Naive B cell (primary cell): ENCODE measurements at regions not wholly inside any gene's neighbourhood (a gene's known extent, or its start where the extent isn't known, plus 50 kb on each side); places are given as distances from the start of the nearest gene placed in this dataset.

ENCODE experiments used
- ATAC-seq, 2 donors: fragments of 150-1000 bp; cut with Tn5 transposase; 2 replicates each; pipeline ENCODE4 v1.10.0; 2021; ENCODE audit warnings: low read depth in 2 of 2, mild to moderate bottlenecking in 2 of 2, moderate library complexity in 2 of 2
- DNase-seq: peaks from one replicate; pipeline ENCODE4 v3.0.0; 2022
- H3K27ac Mint-ChIP-seq, 6 donors: one replicate each; pipeline ENCODE4 v1.8.0; 2020 to 2022; ENCODE audit warnings: mild to moderate bottlenecking in 6 of 6, mixed read lengths in 6 of 6, moderate library complexity in 5 of 6, inconsistent platforms in 2 of 6
- H3K27me3 Mint-ChIP-seq, 3 donors: one replicate each; pipeline ENCODE4 v1.8.0; 2021 to 2022; ENCODE audit warnings: mixed read lengths in 3 of 3, mild to moderate bottlenecking in 1 of 3
- H3K36me3 Mint-ChIP-seq, 2 donors: one replicate each; pipeline ENCODE4 v1.8.0; 2020 to 2022; ENCODE audit warnings: mixed read lengths in 2 of 2, inconsistent platforms in 1 of 2, mild to moderate bottlenecking in 1 of 2
- H3K4me1 Mint-ChIP-seq, 3 donors: one replicate each; pipeline ENCODE4 v1.8.0; 2020 to 2022; ENCODE audit warnings: mixed read lengths in 3 of 3, inconsistent platforms in 1 of 3, mild to moderate bottlenecking in 1 of 3, moderate library complexity in 1 of 3
- H3K4me3 Mint-ChIP-seq, 8 donors: one replicate each; pipeline ENCODE4 v1.8.0; 2020 to 2022; ENCODE audit warnings: mild to moderate bottlenecking in 8 of 8, mixed read lengths in 8 of 8, moderate library complexity in 8 of 8, inconsistent platforms in 2 of 8
- H3K9me3 Mint-ChIP-seq, 7 donors: one replicate each; pipeline ENCODE4 v1.8.0; 2020 to 2022; ENCODE audit warnings: mixed read lengths in 7 of 7, mild to moderate bottlenecking in 5 of 7, inconsistent platforms in 2 of 7, moderate library complexity in 1 of 7

- Mint-ChIP-seq H3K4me1 (no peaks in the 10 kb centered on the region), H3K4me3 (no peak overlapping the region), H3K27me3 (no peaks in the 10 kb centered on the region), H3K9me3 (peaks cover 0 to 2% (median 0%) of the 10 kb centered on the region in 7 donors), H3K36me3 (no peaks in the 10 kb centered on the region), H3K27ac (no peak overlapping the region)
- ATAC-seq (no peak), DNase-seq (no peak)
These were observed 639.9 kb downstream of the SPOCK3 start for GRCh38 chr4:166594326-166594946.

DNA sequence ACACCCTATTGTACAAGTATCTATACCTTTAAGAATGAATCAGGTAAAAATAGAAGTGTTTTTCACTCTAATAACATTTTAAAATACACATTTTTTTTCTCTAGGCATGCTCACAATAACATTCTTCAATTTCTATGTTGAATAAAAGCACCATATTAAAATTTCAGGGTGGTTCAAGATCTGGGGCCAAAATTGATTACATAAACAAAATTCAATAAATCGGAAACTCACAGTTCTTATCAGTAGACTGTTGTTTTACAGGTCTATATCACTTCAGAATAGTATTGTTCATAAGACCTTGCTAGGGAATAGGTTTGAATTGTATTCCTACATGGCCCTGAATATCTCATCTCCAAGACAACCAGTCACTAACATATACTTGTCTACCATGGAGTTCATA lies 634.0 kb downstream of the SPOCK3 start:
- no peak for ATAC-seq
- Mint-ChIP-seq H3K36me3 (no peaks in the 10 kb centered on the region), H3K4me1 (no peaks in the 10 kb centered on the region), H3K27ac (no peak overlapping the region), H3K9me3 (peaks cover 0 to 12% (median 4%) of the 10 kb centered on the region in 7 donors), H3K4me3 (no peak overlapping the region), H3K27me3 (no peaks in the 10 kb centered on the region)
- DNase-seq = no peak

DNA sequence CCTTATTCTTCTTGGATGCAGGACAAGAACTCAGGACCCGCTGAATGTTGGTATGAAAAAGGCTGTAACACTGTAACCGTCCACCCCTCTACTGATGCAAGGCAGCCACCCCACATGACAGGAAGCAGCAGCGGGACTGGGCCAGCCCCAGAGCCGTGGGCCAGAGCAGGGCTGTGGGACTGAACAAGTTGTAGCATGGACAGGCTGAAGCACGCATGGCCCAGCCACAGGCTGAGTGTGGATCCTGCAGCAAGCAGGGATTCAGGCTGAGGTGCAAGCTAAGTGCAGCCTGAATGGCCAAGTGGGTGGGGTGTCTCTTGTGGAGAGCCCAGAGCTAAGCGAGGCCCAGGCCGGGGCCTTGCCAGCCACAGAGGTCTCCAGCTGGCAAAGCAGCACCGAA lies 632.2 kb downstream of the SPOCK3 start:
- H3K36me3 Mint-ChIP-seq = no peaks in the 10 kb centered on the region
- H3K27ac Mint-ChIP-seq = no peak overlapping the region
- DNase-seq = no peak
- H3K9me3 Mint-ChIP-seq = peaks cover 0 to 12% (median 4%) of the 10 kb centered on the region in 7 donors
- H3K4me3 Mint-ChIP-seq = no peak overlapping the region
- H3K27me3 Mint-ChIP-seq = no peaks in the 10 kb centered on the region
- ATAC-seq = no peak
- H3K4me1 Mint-ChIP-seq = no peaks in the 10 kb centered on the region

DNA sequence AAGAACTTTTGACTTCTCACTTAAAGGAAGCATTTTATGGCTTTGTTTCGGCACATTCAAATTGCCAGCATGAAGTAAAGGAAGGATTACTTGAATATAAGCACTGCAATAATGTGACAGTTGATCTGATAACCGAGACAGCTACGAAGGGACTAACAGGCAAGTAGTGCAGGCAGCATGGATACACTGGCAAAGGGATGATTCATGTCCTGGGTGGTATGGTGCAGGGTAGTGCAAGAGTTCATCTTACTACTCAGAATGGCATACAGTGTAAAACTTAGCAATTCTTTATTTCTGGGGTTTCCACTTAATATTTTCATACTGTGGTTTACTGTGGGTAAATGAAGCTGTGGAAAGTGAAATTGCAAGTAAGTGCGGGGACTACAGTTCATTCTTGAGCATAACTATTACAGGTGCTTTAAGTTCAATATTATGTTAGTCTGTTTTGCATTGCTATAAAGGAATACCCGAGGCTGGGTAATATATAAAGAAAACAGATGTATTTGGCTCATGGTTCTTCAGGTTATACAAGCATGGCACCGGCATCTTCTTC lies 611.8 kb downstream of the SPOCK3 start:
- Mint-ChIP-seq H3K27me3 (no peaks in the 10 kb centered on the region), H3K4me3 (no peak overlapping the region), H3K9me3 (peaks cover 0 to 7% (median 2%) of the 10 kb centered on the region in 7 donors), H3K36me3 (no peaks in the 10 kb centered on the region), H3K27ac (no peak overlapping the region), H3K4me1 (no peaks in the 10 kb centered on the region)
- DNase-seq (no peak), ATAC-seq (no peak)

DNA sequence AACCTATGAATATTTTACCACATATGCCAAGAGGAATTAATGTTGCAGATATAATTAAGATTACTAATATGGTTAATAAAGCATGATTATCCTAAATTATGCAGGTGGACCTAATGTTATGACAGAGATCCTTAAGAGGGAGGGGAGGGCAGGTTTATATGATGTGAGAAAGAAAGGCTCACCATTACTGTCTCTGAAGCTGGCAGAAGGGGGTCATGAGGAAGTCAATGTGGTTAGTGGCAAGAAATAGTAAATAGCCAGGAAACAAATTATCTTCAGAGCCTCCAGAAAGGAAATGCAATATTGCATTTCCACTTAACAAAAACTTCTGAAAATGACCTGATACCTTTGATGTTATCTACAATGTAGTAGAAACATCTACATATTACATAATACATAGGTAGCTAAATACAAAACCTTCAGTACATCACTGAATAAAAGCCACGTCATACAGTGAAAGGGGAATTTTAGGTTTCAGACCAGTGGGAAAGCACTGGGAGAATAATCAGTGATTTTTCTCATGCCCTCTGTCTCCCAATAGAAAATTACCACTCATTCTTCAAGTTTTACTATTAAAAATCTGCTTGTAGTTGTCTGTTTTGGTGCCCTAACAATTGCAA lies 609.2 kb downstream of the SPOCK3 start:
- no peak overlapping the region for H3K27ac Mint-ChIP-seq
- peaks cover 0 to 6% (median 3%) of the 10 kb centered on the region in 7 donors for H3K9me3 Mint-ChIP-seq
- H3K4me1 Mint-ChIP-seq = no peaks in the 10 kb centered on the region
- no peak for DNase-seq
- no peak for ATAC-seq
- H3K36me3 Mint-ChIP-seq = no peaks in the 10 kb centered on the region
- H3K4me3 Mint-ChIP-seq = no peak overlapping the region
- H3K27me3 Mint-ChIP-seq = no peaks in the 10 kb centered on the region

DNA sequence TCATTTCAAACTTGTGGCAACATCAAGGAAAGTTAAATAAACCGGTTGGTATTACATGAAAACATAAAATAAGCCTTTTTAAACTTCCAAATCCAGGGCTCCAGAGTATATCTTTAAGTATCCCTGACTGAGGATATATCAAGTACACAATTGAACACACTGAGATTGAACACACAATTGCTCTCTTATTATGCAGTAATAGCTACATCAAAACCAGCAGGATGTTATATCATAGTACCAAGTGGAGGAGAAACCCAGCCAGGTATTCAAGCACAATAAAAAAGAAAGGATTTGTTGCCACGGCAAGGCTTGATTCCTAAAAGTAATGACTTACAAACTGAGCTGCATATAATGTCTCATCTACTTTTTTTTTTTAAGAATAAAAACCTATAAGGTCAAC lies 605.8 kb downstream of the SPOCK3 start:
- H3K4me1 Mint-ChIP-seq = no peaks in the 10 kb centered on the region
- H3K4me3 Mint-ChIP-seq = no peak overlapping the region
- H3K27me3 Mint-ChIP-seq = no peaks in the 10 kb centered on the region
- DNase-seq (no peak), ATAC-seq (no peak)
- peaks cover 0 to 9% (median 0%) of the 10 kb centered on the region in 7 donors for H3K9me3 Mint-ChIP-seq
- no peak overlapping the region for H3K27ac Mint-ChIP-seq
- no peaks in the 10 kb centered on the region for H3K36me3 Mint-ChIP-seq

- no peak for DNase-seq
- ATAC-seq = no peak
- Mint-ChIP-seq H3K4me1 (no peaks in the 10 kb centered on the region), H3K27me3 (no peaks in the 10 kb centered on the region), H3K36me3 (no peaks in the 10 kb centered on the region), H3K4me3 (no peak overlapping the region), H3K27ac (peak overlapping the region in 1 of 6 donors; percentile 54), H3K9me3 (peaks cover 0 to 12% (median 4%) of the 10 kb centered on the region in 7 donors)
These were observed 598.9 kb downstream of the SPOCK3 start for GRCh38 chr4:166635367-166635766.

GRCh38 chr4:166637816-166638215 lies 596.5 kb downstream of the SPOCK3 start:
- H3K36me3 Mint-ChIP-seq = no peaks in the 10 kb centered on the region
- H3K9me3 Mint-ChIP-seq = peaks cover 0 to 12% (median 0%) of the 10 kb centered on the region in 7 donors
- no peak overlapping the region for H3K4me3 Mint-ChIP-seq
- no peak overlapping the region for H3K27ac Mint-ChIP-seq
- no peak for ATAC-seq
- no peaks in the 10 kb centered on the region for H3K4me1 Mint-ChIP-seq
- no peak for DNase-seq
- H3K27me3 Mint-ChIP-seq = no peaks in the 10 kb centered on the region

GRCh38 chr4:166655231-166655630 lies 579.1 kb downstream of the SPOCK3 start:
- no peak overlapping the region for H3K4me3 Mint-ChIP-seq
- DNase-seq (no peak), ATAC-seq (no peak)
- H3K9me3 Mint-ChIP-seq = no peaks in the 10 kb centered on the region
- no peaks in the 10 kb centered on the region for H3K36me3 Mint-ChIP-seq
- H3K27ac Mint-ChIP-seq = no peak overlapping the region
- H3K27me3 Mint-ChIP-seq = no peaks in the 10 kb centered on the region
- no peaks in the 10 kb centered on the region for H3K4me1 Mint-ChIP-seq

DNA sequence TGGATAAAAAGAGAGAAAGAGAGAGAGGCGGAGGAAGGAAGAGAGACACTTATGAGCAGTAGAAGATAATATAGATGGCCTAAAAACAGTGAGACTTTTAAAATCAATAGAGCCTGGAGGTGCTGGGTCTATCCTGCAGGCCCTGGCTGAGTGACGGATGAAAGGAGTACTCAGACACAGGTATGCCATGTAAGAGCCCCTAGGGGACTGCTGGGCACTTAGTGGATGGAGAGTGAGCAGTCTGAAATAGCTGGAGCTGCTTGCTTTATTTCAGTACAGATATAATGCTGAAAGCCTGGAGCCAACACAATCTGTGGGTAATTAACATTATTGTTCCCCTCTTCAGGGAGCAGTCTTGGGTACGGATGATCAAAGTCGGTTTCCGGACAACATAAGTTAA lies 578.6 kb downstream of the SPOCK3 start:
- Mint-ChIP-seq H3K27me3 (no peaks in the 10 kb centered on the region), H3K36me3 (no peaks in the 10 kb centered on the region), H3K9me3 (no peaks in the 10 kb centered on the region), H3K4me3 (no peak overlapping the region), H3K4me1 (no peaks in the 10 kb centered on the region), H3K27ac (no peak overlapping the region)
- no peak for DNase-seq
- ATAC-seq = no peak

GRCh38 chr4:166657261-166657660 lies 577.0 kb downstream of the SPOCK3 start:
- H3K27ac Mint-ChIP-seq = no peak overlapping the region
- H3K4me1 Mint-ChIP-seq = no peaks in the 10 kb centered on the region
- H3K27me3 Mint-ChIP-seq = no peaks in the 10 kb centered on the region

DNA sequence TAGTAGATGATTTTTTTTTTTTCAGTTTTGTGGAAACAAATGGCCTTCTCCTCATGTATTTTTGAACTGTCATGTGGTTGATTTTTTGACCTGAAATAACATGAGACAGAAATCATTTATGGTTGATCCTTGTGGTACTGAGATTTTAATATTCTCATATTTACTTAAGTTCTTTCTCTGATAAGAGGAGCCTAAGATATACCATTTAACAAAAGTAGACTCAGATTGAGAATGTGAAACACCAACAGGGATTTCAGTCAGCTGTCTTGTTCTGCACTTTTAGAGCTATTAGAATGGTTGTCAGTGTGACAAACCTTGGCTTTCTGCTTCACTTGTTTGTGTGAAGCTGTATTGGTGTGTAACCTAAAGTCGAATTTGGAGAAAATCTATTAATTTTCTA lies 575.7 kb downstream of the SPOCK3 start:
- DNase-seq (no peak), ATAC-seq (no peak)
- Mint-ChIP-seq H3K4me1 (no peaks in the 10 kb centered on the region), H3K4me3 (no peak overlapping the region), H3K36me3 (no peaks in the 10 kb centered on the region), H3K27me3 (no peaks in the 10 kb centered on the region), H3K9me3 (no peaks in the 10 kb centered on the region), H3K27ac (no peak overlapping the region)

More at GRCh38 chr4:166657261-166657660, 577.0 kb downstream of the SPOCK3 start:
- ATAC-seq (no peak), DNase-seq (no peak)
- Mint-ChIP-seq H3K36me3 (no peaks in the 10 kb centered on the region), H3K9me3 (no peaks in the 10 kb centered on the region), H3K4me3 (no peak overlapping the region)

- H3K27me3 Mint-ChIP-seq = no peaks in the 10 kb centered on the region
- no peak for DNase-seq
- no peak overlapping the region for H3K4me3 Mint-ChIP-seq
- ATAC-seq = no peak
- no peaks in the 10 kb centered on the region for H3K9me3 Mint-ChIP-seq
- no peak overlapping the region for H3K27ac Mint-ChIP-seq
- no peaks in the 10 kb centered on the region for H3K4me1 Mint-ChIP-seq
- no peaks in the 10 kb centered on the region for H3K36me3 Mint-ChIP-seq
These were observed 571.9 kb downstream of the SPOCK3 start for GRCh38 chr4:166662266-166662843.

DNA sequence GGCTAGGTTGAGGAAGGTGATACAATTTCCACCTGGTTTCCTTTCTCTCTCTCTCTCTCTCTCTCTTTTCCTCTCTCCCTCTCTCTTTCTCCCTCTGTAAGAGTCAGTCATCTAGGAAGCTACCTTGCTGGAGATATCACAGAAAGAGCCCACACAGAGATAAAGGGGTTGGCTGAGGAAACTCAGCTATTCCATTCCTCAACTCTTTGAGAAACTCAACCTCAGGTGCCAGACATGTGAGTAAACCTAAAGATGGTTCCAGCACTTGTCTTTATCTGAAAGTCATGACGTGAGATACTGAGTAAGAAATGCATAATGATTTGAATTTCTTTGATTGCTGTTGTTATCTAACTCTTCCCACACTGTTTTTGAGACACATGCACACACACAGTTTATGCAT lies 564.0 kb downstream of the SPOCK3 start:
- Mint-ChIP-seq H3K9me3 (peaks cover 0 to 6% (median 0%) of the 10 kb centered on the region in 7 donors), H3K4me3 (no peak overlapping the region), H3K36me3 (no peaks in the 10 kb centered on the region), H3K4me1 (no peaks in the 10 kb centered on the region), H3K27me3 (no peaks in the 10 kb centered on the region), H3K27ac (no peak overlapping the region)
- ATAC-seq = no peak
- no peak for DNase-seq
